GM19035 (cell line): ENCODE measurements at regions not wholly inside any gene's neighbourhood (a gene's known extent, or its start where the extent isn't known, plus 50 kb on each side); places are given as distances from the start of the nearest gene placed in this dataset.

ENCODE experiments used
- ATAC-seq: cut with Tn5 transposase; IDR thresholded peaks from one replicate; pipeline ENCODE4 v1.9.1; 2021; ENCODE audit not compliant: unreplicated experiment

DNA sequence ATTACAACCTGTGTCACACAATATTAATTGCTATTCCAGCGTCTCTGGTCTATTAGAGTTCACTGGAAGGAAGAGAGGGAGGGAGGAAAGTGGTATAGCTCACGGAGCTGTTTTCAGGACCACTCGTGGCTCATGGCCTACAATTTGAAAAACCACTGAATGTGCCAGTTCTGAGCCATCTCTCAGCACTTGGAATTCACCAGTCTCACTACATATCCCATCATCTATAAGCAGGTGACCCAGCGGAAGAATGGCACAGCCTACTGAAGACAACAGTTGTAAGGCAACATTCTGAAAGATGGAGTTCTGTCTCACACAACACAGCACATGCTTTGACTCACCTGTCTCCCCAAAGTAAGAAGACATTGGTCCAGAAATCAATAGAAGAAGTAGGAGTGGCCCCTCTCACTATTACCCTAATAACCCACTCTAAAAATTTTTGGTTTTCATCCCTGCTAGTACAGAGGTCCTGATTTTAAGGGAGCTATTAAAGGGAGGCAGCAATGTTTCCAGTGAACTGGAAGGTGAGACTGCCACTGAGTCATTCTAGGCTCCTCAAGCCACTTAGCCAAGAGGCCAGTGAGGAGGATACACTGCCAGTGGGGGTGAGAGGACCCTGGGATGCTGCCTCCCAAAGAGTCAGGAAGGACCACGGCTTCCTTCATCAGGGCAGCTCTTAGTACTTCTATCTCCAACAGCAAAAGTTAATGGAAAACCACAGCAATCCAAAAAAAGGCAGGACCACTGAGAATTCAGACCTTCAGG, 50.0 kb upstream of the DOCK9 start:
- ATAC-seq, result no peak

DNA sequence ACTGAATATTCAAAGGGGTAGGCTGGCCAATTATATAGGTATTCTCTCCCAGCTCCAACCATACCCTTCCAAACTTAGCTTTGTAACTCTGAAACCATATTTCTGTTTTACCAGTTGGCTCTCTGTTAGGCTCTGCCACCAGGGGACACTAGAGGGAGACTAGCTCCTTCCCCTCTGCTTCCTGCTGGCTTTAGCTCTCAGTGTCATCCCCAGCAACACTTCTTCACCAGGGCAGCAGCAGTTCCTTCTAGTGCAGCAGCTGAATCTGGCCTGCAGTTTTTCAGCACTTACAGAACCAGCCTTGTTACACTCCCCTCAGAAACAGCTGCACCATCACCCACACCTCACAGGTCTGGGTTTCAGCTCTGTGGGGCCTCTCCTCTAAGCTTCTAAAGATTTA, 51.0 kb upstream of the DOCK9 start:
- no peak for ATAC-seq

DNA sequence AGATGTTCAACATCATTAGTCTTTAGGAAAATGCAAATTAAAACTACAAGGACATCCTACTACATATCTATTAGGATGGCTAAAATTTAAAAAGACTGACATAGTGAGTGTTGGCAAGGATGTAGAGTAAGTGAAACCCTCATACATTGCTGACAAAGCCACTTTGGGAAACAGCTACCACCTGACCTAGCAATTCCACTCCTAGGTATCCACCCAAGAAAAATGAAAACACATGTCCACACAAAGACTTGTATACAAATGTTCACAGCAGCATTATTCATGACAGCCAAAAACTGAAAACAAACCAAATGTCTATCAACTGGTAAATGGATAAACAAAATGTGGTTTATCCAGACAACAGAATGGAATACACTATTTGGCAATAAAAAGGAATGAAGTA, 51.7 kb upstream of the DOCK9 start:
- ATAC-seq, result no peak

DNA sequence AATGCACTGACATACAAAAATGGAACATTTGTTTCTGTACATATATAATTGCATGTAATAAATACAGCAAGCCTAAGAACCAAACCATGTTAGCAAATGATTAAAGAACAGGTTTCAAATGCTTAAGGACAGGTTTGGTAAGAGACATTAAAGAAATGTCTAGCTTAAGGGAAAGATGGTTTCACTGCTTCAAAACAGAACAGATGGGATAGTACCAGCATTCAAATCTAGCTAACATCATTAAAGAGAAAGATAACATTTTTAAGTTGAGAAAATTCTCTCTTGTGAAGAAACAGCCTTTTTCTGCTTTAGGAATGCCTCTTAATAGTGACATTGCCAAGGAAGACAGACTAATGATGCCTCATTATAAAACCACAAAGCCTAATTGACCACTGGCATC, 52.5 kb upstream of the DOCK9 start:
- no peak for ATAC-seq

DNA sequence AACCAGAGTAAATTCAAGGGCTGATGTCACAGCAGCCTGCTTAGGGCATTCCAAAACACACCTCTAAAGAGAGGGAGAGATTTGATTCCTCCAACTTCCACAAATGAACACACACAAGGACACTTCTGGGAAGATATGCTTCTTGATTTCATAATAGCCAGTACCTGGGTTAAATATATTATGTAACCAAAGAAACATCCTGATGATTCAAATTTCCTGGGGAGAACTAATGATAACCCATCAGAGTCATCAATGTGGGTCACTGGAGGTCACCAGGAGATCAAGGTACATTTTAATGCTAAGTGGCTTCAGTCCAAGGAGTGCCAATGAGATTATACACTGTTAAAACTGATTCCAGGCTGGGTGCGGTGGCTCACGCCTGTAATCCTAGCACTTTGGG, 54.0 kb upstream of the DOCK9 start:
- no peak for ATAC-seq

DNA sequence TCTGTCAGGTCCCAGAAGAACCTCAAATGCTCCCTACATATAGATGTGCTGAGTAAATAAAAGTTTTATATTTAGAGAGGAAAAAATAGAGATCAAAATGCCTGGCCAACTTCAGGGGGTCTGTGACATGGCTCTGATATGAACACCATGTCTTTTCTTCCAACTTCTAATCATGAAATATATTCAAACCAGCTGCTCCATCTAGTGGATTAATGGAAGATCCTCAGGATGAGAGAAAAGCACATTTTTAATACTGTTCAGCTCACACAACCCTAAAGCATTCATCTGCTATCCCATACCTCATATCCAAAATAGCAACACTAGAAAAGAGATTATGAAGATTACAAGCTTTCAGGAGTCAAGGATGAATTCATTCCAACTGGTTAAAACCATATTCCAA, 56.0 kb upstream of the DOCK9 start:
- ATAC-seq, result no peak

DNA sequence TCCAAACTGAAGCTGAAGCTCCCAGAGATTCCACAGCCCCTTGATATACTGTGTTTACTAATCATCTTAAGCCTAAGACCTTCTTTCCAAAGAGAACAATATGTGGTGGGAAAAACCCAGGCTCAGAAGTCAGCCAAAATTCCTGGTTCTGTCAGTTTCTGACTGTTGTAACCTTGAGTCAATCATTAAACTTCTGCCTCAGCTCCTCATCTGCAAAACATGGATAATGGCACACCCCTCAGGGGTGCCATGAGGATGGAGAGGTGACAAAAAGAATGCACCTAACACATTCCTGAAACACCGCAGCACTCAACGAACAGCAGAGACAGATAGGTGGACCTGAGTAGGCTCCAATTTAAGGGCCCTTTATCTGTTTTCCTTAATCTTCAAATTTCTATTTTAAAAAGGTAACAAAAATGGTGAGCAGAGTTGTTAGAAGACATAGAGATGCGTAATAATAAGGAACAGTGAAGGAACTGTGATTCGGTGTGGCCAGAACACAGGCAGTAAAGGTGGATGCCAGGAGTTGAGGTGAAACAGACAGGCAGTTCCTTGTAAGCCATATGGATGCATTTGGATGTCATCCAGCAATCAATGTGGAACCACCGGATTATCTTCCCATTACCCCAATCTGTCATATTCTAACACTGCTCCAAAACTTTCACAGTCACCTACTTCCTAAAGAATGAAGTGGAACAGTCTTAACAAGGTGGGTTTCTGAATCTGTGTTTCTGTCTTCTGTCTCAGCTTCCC, 56.6 kb upstream of the DOCK9 start:
- no peak for ATAC-seq

DNA sequence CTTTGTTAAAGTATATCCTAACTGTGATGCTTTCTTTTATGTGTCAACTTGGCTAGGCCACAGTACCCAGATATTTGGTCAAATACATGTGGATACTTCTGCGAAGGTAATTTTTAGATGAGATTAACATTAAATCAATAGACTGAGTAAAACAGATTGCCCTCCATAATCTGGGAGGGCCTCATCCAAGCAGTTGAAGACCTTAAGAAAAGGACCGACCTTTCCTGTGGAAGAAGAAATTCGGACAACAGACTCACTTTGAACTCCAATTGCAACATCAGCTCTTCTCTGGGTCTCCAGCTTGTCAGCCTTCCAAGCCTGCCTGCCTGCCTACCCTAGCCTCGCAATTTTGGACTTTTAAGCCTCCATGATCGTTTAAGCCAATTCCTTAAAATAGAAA, 57.9 kb upstream of the DOCK9 start:
- no peak for ATAC-seq

DNA sequence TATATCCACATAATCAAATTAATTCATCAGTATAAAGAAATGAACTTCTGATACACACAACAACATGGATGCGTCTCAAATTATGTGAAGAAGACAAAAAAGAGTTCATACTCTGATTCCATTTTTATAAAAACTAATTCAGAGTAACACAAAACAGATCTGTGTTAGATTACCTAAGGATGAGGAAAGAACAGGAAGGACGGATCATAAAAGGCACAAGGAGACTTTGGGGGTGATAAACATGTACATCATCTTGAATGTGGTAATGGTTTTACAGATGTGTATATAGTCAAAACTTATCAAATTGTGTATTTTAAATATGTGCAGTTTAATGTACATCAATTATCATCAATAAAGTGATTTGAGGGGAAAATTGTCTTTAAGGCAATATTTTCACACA, 59.9 kb upstream of the DOCK9 start:
- ATAC-seq, result no peak

DNA sequence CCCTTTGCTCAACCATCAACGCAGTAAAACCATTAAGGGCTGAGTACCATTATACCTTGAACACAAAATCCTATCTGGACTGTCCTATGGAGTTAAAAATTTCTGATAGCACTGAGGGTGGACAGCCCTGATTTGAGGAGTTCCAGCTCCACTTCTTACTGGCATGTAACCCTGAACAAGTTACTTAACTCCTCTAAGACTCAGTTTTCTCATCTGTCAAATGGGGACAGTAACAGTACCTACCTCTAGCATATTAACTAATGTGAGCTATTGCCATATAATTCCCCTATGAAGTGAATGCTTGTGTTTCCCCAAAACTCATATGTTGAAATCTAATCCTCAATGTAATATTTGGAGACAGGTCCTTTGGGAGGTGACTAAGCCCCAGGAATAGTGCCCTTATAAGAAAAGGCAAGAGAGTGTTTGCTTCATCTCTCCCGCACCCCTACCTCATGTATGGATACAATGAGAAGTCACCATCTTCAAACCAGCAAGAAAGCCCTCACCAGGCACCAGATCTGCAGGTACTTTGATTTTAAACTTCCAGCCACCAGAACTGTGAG, 61.9 kb upstream of the DOCK9 start:
- ATAC-seq, result no peak

DNA sequence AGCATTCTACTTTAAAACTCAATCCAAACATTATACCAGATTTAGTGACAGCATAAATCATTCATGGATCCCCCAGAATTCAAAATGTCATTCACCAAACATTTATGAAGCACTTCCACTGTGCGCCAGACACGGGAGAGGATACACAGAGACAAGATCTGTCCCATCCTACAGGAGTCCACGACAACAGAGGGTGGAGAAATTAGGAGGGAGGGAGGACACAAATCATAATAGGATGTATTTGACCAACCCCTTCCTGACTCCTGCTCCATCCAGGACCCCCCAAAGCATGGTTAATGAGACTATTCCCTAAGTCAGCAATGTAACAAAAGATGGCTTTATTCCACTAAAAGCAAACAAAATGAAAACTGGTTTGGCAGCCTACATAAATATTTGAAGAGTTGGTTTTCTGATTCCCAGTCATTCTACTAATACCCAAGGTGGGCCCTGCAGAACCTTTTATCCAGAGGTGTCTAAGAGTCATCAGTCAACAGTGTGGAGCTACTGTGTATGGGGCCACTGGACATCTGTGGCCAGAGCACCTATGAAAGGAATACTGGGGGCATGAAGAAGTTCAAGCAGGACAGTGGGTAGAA, 62.8 kb upstream of the DOCK9 start:
- no peak for ATAC-seq

DNA sequence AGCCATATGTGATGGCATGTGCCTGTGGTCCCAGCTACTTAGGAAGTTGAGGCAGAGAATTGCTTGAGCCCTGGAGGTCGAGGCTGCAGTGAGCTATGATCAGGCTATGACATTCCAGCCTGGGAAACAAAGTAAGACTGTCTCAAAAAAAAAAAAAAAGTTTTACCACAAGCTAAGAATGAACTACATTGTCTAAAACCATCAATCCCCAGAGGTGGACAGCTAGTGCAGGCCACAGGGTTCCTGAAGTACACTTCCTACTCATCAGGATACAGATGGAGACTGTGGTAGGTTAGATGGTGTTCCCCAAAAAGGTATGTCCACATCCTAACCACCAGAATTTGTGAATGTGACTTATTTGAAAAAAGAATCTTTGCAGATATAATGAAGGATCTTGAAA, 63.5 kb upstream of the DOCK9 start:
- ATAC-seq, result no peak

DNA sequence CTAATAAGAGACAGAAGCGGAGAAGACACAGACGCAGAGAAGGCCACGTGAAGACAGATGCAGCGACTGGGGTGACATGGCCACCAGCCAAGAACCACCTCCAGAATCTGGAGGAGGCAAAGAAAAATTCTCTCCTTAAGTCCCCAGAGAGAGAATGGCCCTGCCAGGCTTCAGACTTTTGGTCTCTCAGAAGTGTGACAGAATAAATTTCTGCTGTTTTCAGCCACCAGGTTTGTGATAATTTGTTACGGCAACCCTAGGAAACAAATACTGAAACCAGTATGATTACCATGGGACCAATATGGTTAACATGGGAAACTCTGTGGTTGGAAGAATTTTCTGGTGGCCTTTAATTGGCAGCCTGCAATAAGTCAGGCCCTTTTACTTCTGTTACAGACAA, 63.9 kb upstream of the DOCK9 start:
- no peak for ATAC-seq

DNA sequence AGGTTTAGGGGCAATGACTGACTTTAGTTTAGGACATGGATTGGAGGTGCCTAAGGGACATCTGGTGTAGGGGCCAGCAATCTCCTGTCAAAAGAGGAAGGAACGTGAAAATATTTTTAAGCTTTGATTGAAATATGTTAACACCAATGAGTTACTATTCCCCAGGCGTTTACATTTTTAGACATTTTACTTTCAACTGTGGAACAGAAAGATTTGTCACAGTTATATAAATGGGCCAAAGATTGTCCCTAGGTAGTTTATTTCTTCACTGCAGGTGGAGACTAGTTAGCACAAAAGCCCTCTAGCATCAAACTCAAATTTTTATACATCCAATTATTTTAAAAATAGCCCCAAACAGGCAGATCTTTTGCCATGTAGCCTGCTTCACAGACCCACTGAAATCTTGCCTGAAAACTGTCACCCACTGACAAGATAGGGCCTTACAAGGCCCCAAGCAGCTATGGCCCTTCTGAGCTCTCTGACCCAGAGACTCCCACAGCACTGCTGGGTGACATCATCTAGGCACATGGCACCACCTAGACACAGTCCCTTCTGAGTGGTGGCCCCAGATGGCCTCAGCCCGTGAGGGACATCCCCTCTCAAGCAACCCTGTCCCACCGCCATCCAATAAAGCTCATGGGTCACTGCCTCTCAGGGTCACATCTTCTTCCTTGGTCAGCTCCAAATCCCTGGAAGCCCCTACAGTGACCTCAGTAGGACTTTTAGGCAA, 64.8 kb upstream of the DOCK9 start:
- no peak for ATAC-seq

DNA sequence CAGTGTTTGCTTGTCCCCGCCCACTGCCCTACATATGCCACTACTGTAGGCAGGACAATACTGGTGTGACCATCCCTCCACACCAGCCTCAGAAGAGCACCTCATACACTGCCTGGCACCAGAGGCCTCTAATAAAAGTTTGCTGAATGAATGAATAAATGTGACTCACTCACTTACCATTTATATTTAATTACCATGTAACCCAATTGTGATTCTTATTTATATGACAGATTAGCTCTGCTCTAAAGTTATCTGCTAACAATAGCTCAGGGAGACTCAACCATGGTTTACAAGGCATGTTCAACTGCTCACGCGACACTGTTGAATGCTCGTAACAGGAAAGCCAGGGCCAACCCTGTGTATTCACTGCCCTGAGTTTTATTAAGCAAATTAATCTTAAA, 66.0 kb upstream of the DOCK9 start:
- ATAC-seq, result no peak

DNA sequence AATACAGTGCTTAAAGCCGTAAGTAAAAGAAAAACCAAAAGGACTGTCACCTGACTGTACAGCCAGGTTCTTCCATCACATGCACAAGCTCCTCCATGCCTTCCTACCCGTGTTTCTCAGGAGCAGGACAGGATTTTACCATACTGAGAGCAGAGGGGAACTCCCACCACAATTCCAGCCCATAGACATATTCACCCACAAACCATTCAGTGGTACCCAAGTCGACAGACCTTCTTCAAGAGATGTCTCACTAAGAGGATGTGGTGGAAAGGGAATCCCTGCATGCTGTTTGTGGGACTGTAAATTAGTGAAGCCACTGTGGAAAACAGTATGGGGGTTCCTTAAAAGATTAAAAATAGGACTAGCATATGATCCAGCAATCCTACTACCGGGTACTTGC, 66.9 kb upstream of the DOCK9 start:
- no peak for ATAC-seq

DNA sequence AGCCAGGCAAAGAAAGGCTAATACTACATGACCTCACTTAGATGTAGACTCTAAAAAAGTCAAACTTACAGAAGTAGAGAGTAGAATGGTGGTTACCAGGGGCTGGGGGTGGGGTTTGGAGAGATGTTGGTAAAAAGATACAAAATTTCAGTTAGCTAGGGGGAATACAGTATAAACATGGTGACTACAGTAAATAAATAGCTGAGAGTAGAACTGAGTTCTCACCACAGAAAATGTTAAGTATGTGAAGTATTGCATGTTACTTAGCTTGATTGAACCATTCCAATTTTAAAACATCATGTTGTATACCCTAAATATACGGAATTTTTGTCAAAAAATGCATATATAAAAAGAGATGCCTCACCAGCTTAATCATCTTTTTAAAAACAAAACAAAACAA, 67.5 kb upstream of the DOCK9 start:
- ATAC-seq, result no peak

DNA sequence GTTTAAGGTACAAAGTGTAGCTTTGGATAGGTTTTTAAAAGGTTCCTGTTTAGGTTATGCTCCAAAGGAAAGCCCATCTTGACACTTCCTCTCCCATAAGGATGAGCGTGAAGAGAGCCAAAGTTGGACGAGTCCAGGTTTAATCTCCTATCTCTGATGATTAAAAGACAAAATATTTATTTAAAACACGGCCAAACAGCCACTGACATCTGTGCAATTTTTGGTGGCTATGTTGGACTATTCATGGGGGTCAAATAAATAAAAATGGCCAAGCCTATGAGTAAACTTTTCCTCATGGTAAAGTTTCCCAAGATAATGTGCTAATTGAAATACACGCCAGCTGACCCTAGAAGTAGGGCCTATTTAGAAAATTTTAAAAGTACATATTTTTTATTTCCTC, 69.0 kb upstream of the DOCK9 start:
- ATAC-seq, result no peak

DNA sequence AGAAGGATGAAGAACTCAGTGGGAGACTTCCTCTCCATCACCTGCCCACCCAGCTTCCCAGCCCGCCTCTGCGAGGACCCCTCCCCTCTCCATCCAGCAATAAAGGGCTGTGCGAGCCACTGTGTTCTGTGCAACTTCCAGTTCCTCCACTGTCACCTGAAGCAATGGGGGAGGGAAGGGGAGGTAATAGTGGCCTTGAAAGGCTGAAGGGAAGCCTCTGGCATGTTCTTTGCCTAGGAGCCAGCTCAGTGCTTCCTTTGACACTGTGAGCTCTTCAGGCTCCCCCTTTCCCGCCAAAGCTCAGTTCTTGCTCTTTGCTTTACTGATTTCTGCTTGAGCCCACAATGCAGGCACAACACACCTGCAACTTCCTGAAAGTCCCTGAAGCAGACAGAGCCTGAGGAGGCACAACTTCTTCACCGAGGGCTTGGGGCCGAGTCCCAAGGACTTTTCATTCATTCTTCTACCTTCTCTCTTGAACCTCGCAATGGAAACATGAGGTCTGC, 73.2 kb upstream of the DOCK9 start:
- no peak for ATAC-seq

DNA sequence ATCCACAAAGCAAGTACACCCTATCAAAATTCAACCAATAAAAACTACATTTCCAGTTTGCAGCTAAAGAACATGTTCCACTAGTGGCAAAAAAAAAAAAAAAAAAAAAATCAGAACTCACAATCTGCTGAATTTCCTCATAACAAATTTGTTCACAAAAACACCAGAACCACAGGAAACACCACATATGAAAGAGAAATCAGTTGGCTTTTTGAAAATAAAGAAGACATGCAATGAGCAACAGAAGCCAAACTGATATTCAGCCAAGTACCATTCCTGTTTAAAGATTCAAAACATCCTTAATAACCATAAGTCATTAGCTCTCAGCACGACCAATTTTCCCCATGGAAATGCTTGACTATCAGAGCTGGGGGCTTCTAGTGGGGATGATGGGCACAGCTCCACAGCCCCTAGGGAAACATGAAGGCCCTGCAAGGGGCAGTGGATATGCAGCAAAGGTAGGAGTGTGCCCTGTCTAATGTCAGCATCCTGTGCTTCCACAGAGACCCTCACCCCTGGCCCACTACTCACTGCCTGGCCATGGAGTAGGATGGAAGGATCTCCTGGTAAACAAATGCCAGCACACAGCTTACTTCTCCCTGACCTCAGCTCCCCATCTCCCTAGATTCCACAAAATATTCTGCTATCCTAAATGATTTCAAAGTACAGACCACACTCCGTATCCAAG, 74.0 kb upstream of the DOCK9 start:
- ATAC-seq, result no peak
